Retinal pigment epithelial cell (primary cell): ENCODE measurements at regions not wholly inside any gene's neighbourhood (a gene's known extent, or its start where the extent isn't known, plus 50 kb on each side); places are given as distances from the start of the nearest gene placed in this dataset.

ENCODE experiments used
- DNase-seq: peaks from one replicate; pipeline ENCODE4 v3.0.0-alpha.2; 2010; ENCODE audit warnings: low read depth
- H3K4me3 ChIP-seq: 2 replicates; pipeline ENCODE4 v1.5.1; 2011; ENCODE audit warnings: mild to moderate bottlenecking, low read length, control low read depth, moderate library complexity
- CTCF ChIP-seq: conservative IDR thresholded peaks from 2 replicates; pipeline ENCODE4 v1.5.1; 2011; ENCODE audit warnings: low read depth, low read length, control low read depth, inconsistent platforms

GRCh38 chr9:129493002-129493705 lies 127.7 kb downstream of the C9orf50 start:
- DNase-seq = no peak
- TF ChIP-seq CTCF = no peak
- H3K4me3 ChIP-seq = no peak overlapping the region

- no peak for TF ChIP-seq CTCF
- no peak for DNase-seq
- peak overlapping the region; percentile 59 for H3K4me3 ChIP-seq
Measured at GRCh38 chr9:129491487-129491855, 129.4 kb downstream of the C9orf50 start.

- TF ChIP-seq CTCF = no peak
- peak overlapping the region; percentile 59 for H3K4me3 ChIP-seq
- DNase-seq = no peak
Measured at GRCh38 chr9:129490583-129491486, 130.1 kb downstream of the C9orf50 start.

GRCh38 chr9:129489838-129490582 lies 130.9 kb downstream of the C9orf50 start:
- no peak for TF ChIP-seq CTCF
- no peak for DNase-seq
- peak overlapping the region; percentile 59 for H3K4me3 ChIP-seq

GRCh38 chr9:129487658-129488483 lies 133.0 kb downstream of the C9orf50 start:
- DNase-seq = no peak

More at GRCh38 chr9:129487658-129488483, 133.0 kb downstream of the C9orf50 start:
- H3K4me3 ChIP-seq = peak overlapping the region; percentile 21
- no peak for TF ChIP-seq CTCF
